Thyroid gland (tissue), 4 donors: ENCODE measurements at regions not wholly inside any gene's neighbourhood (a gene's known extent, or its start where the extent isn't known, plus 50 kb on each side); places are given as distances from the start of the nearest gene placed in this dataset.

Experiments
- CTCF ChIP-seq, 6 experiments: fragments of 200-600 bp in 3 of 6; fragments of 450-650 bp in 3 of 6; sonication (generic) in 3 of 6; IDR thresholded peaks; one replicate each; pipeline ENCODE4 v1.5.1; 2016 to 2019; ENCODE audit warnings: antibody characterized with exemption in 6 of 6, mild to moderate bottlenecking in 2 of 6, inconsistent platforms in 1 of 6, moderate library complexity in 1 of 6
- POLR2A ChIP-seq, 2 donors: fragments of 450-650 bp; IDR thresholded peaks; one replicate each; pipeline ENCODE4 v1.6.1; 2017; ENCODE audit warnings: antibody characterized with exemption in 2 of 2, mild to moderate bottlenecking in 2 of 2, moderate library complexity in 1 of 2

DNA sequence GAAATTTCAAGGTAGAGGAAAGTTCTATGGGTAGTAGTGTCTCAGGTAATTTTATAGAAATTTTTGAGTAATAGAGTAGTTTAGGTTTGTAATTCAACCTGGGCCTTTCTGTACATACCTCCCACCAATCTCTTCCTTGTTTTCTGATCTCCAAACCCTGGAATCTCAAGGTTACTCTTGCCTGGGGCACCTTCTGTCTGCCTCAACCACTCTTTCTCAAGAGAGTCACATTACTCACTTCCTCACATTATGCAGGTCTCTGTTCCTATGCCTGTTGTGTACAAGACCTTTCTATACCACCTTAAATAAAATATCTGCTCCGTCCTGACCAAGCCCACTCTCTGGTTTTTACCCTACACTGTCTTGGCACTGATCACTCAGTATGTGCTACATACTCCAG lies 412.6 kb upstream of the CTNND2 start:
- TF ChIP-seq CTCF (IDR thresholded peaks at IDR 0.05) (no peak), POLR2A (IDR thresholded peaks at IDR 0.05) (no peak)
